LNCAP (cell line): ENCODE measurements at regions not wholly inside any gene's neighbourhood (a gene's known extent, or its start where the extent isn't known, plus 50 kb on each side); places are given as distances from the start of the nearest gene placed in this dataset.

ENCODE experiments used
- TF ChIP-seq, protein P1 (sequence below): fragments of 450-650 bp; IDR thresholded peaks from 2 replicates; pipeline ENCODE4 v1.5.1; 2017; ENCODE audit warnings: mild to moderate bottlenecking

DNA sequence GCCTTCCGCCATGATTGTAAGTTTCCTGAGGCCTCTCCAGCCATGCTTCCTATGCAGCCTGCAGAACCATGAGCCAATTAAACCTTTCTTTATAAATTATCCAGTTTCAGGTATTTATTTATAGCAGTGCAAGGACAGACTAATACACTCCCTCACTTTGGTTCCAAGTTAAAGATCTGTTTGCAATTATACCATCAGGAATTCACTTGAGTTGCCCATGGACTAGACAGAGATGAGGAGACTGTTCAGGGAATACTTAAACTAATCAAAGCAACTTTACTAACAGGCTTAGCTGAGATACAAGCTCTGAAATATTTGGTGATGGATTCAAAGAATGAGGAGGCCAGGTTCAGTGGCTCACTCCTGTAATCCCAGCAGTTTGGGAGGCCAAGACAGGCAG is 190.0 kb downstream of the MTCL1 start:
- TF ChIP-seq, protein P1, sequence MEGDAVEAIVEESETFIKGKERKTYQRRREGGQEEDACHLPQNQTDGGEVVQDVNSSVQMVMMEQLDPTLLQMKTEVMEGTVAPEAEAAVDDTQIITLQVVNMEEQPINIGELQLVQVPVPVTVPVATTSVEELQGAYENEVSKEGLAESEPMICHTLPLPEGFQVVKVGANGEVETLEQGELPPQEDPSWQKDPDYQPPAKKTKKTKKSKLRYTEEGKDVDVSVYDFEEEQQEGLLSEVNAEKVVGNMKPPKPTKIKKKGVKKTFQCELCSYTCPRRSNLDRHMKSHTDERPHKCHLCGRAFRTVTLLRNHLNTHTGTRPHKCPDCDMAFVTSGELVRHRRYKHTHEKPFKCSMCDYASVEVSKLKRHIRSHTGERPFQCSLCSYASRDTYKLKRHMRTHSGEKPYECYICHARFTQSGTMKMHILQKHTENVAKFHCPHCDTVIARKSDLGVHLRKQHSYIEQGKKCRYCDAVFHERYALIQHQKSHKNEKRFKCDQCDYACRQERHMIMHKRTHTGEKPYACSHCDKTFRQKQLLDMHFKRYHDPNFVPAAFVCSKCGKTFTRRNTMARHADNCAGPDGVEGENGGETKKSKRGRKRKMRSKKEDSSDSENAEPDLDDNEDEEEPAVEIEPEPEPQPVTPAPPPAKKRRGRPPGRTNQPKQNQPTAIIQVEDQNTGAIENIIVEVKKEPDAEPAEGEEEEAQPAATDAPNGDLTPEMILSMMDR = no peak

DNA sequence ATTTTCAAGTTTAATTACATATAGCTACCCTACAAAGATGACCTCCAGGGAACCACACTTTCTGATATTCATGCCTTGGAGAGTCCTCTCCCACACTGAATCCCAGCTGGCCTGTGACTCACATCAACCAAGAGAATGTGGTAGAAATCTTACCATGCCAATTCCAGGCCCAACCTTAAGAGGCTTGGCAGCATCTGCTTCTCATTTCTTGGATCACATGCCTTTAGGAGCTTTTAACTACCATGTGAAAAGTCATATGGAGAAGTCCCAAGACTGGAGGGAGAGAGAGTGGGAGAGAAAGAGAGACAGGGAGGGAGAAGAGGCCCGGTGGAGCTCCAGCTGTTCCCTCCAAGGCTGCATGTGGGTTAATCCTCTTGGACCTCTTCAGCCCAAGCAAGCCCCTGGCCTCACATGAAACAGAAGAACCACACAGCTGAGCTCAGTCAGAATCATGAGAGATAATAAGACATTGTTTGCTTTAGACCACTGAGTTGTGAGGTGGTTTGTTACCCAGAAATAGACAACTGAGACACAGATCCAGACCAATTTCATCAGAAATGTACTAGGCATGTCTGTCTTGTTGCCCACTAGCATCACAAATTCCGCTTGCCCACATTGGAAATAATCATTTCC is 190.7 kb downstream of the MTCL1 start:
- TF ChIP-seq, protein P1 = no peak

DNA sequence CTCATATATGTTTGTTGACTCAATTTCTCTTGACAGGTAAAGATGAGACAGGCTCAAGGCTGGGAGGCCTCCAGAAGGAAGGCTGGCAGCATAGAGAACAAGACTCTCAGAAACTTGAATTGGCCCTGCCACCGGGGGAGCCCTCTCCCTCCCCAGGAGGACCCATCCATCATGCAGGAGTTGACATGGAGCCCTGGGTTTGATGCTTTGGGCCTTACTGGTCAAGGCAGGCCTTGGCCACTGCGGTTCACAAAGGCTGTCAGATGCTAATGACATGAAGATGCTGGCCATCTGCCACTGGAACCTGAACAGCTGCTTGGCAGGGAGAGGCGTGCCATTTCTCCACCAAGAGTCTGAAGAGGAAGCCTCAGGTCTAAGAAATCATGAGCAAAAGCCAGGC is 193.6 kb downstream of the MTCL1 start:
- TF ChIP-seq, protein P1 = no peak

DNA sequence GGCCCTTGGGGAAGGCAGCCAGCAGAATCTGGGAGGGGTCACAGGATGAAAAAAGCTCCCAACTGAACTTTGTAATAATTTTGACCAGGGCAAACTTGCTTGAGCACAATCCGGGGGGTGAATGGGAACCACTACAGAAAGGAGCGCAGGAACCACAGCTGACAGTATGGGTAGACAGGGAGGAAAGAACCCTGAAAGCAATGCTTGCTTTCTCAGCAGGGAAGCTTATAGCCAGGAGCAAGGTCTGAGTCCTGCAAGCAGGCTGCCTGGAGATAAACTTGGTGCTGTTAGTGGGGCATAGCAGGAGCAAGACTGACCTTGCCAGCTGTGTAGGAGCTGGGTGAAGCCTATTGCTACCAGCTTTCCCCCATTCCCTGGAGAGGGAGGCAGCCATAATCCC is 195.2 kb downstream of the MTCL1 start:
- TF ChIP-seq, protein P1 = no peak

DNA sequence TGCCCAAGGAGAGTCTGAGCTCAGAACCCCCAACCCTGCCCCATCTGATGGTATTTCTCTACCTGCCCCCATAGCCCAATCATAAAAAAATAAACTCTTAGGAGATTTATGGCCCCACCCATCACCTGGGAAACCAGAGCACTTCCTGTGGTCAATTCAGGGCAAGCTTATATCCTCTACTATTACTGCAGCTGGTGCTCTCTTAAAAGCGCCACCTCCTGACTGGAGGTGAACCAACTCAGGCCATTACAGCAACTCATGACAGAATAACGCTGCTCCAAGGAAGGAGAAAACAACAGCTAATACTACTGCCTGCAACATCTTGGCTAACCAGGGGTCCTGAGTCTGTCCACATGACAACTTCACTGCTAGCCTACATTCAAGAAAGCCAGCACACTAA is 195.7 kb downstream of the MTCL1 start:
- TF ChIP-seq, protein P1 = no peak

DNA sequence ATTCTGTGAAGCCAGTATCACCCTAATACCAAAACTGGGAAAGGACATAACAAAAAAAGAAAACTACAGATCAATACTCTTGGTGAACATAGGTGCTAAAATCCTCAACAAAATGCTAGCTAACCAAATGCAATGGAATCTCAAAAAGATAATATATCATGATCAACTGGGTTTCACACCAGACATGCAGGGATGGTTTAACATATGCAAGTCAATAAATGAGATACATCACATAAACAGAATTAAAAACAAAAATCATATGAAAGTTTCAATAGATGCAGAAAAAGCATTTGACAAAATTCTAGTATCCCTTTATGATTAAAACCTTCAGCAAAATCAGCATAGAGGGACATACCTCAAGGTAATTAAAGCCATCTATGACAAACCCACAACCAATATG is 198.2 kb upstream of the NDUFV2 start:
- TF ChIP-seq, protein P1 = no peak

DNA sequence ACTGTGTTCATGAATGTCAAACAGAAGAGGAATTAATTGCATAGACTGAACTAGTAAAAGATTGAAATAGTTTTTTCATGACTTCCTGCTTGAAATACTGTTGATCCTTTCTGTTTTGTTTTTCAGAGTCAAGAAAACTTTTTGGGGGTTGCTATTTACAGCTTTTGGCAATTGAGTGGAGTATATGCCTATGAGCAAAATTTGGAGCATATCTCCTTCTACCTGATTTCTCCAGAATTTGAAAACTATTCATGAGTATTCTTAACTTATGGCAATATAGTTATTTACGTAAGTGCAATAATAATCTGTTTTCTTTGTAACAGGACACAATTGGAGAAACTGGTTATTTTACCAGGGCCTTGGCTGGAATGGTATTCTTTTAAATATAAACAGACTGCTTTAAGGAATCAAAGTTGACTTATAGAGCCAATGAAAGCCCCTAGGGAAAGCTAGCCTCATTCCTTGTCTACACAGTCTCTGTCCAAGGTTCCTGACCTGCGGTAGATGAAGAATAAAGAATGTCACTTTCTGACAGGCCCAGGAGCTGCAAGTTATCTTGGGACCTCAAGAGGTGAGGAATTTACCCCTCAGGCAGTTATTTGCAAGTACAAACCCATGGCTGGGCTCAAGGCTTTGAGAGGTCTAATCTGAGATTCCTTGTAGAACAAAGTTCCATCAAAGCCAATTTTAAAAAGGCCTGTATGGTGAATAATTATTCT is 193.5 kb upstream of the NDUFV2 start:
- TF ChIP-seq, protein P1 = no peak
